H54 (cell line): ENCODE measurements at regions not wholly inside any gene's neighbourhood (a gene's known extent, or its start where the extent isn't known, plus 50 kb on each side); places are given as distances from the start of the nearest gene placed in this dataset.
"Not testable (repeated sequence)": the region's sequence is repeated elsewhere in the genome, so short reads cannot be mapped to it uniquely, and the experiment has no call there.

ENCODE experiments used
- DNase-seq: peaks from one replicate; pipeline ENCODE4 v3.0.0; 2011; ENCODE audit warnings: low spot score, mixed read lengths; ENCODE audit not compliant: insufficient read length
- FAIRE-seq: peaks from 3 replicates; lab custom pipeline; 2011; peaks lifted over from hg19 to GRCh38; lab: Jason Lieb, UNC
- POLR2A ChIP-seq: IDR thresholded peaks from 2 replicates; pipeline ENCODE4 v1.6.1; 2011; ENCODE audit warnings: low read depth, mild to moderate bottlenecking, low read length

GRCh38 chrX:82676386-82676785 lies 831.7 kb upstream of the POU3F4 start:
- no peak for TF ChIP-seq POLR2A
- DNase-seq (no peak), FAIRE-seq (no peak)

GRCh38 chrX:82677286-82677685 lies 830.8 kb upstream of the POU3F4 start:
- no peak for FAIRE-seq
- TF ChIP-seq POLR2A: no peak
- no peak for DNase-seq

- no peak for DNase-seq
- no peak for TF ChIP-seq POLR2A
- FAIRE-seq: no peak
Measured at GRCh38 chrX:82692991-82693390, 815.1 kb upstream of the POU3F4 start.

- no peak for DNase-seq
- no peak for FAIRE-seq
- no peak for TF ChIP-seq POLR2A
Measured at GRCh38 chrX:82695066-82695465, 813.0 kb upstream of the POU3F4 start.

GRCh38 chrX:82703551-82703950 lies 804.5 kb upstream of the POU3F4 start:
- TF ChIP-seq POLR2A: no peak
- no peak for DNase-seq
- FAIRE-seq: no peak

GRCh38 chrX:82711457-82711856 lies 796.6 kb upstream of the POU3F4 start:
- TF ChIP-seq POLR2A: no peak
- DNase-seq (no peak), FAIRE-seq (no peak)

- DNase-seq (no peak), FAIRE-seq (no peak)
- TF ChIP-seq POLR2A: no peak
Measured at GRCh38 chrX:82721891-82722290, 786.2 kb upstream of the POU3F4 start.

- no peak for TF ChIP-seq POLR2A
- FAIRE-seq (no peak), DNase-seq (no peak)
Measured at GRCh38 chrX:82723806-82724205, 784.3 kb upstream of the POU3F4 start.

- not testable (repeated sequence) for DNase-seq
- peak; percentile 85 for FAIRE-seq
Measured at GRCh38 chrX:82727436-82727835, 780.7 kb upstream of the POU3F4 start.

GRCh38 chrX:82732861-82733260 lies 775.2 kb upstream of the POU3F4 start:
- no peak for TF ChIP-seq POLR2A
- DNase-seq (no peak), FAIRE-seq (no peak)

- TF ChIP-seq POLR2A: no peak
- DNase-seq: no peak
Measured at GRCh38 chrX:82734140-82734539, 774.0 kb upstream of the POU3F4 start.

GRCh38 chrX:82738313-82738712 lies 769.8 kb upstream of the POU3F4 start:
- not testable (repeated sequence) for FAIRE-seq, DNase-seq

More at GRCh38 chrX:82734140-82734539, 774.0 kb upstream of the POU3F4 start:
- no peak for FAIRE-seq

- FAIRE-seq (no peak), DNase-seq (no peak)
- TF ChIP-seq POLR2A: no peak
Measured at GRCh38 chrX:82742351-82742750, 765.7 kb upstream of the POU3F4 start.

- not testable (repeated sequence) for FAIRE-seq, DNase-seq
Measured at GRCh38 chrX:82745725-82746124, 762.4 kb upstream of the POU3F4 start.

GRCh38 chrX:82748906-82749505 lies 759.1 kb upstream of the POU3F4 start:
- FAIRE-seq (peak; percentile 36), DNase-seq (no peak)
- TF ChIP-seq POLR2A: no peak

GRCh38 chrX:82756272-82756671 lies 751.8 kb upstream of the POU3F4 start:
- no peak for DNase-seq
- no peak for FAIRE-seq
- TF ChIP-seq POLR2A: no peak
